GM20000 (cell line): ENCODE measurements at regions not wholly inside any gene's neighbourhood (a gene's known extent, or its start where the extent isn't known, plus 50 kb on each side); places are given as distances from the start of the nearest gene placed in this dataset.

ENCODE experiments used
- DNase-seq: peaks from one replicate; pipeline ENCODE4 v3.0.0; 2012; ENCODE audit warnings: low spot score
- TF ChIP-seq, protein P1 (sequence below): IDR thresholded peaks from 2 replicates; pipeline ENCODE4 v1.5.1; 2012; ENCODE audit warnings: mild to moderate bottlenecking, control low read depth; ENCODE audit errors: extremely low read depth, missing control alignments

DNA sequence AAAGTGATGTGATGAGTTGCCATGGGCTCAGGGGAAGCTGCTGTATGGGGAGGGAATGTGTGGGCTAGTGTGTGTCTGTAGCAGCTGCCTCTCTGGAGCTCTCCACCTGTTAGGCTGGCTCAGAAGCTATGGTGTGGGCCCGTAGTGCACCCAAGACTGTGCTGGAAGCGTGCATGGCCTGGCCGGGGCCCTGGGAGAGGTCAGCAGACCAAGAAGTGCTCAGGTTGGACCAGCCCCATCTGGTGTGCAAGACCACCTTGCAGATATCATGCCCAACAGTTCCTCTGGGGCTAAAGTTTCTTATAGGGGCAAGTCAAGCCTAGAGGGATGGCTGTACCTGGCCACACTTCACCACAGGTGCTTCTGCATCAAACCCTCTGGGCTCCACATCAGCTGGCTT, 274.4 kb upstream of the CCDC179 start:
- TF ChIP-seq, protein P1, sequence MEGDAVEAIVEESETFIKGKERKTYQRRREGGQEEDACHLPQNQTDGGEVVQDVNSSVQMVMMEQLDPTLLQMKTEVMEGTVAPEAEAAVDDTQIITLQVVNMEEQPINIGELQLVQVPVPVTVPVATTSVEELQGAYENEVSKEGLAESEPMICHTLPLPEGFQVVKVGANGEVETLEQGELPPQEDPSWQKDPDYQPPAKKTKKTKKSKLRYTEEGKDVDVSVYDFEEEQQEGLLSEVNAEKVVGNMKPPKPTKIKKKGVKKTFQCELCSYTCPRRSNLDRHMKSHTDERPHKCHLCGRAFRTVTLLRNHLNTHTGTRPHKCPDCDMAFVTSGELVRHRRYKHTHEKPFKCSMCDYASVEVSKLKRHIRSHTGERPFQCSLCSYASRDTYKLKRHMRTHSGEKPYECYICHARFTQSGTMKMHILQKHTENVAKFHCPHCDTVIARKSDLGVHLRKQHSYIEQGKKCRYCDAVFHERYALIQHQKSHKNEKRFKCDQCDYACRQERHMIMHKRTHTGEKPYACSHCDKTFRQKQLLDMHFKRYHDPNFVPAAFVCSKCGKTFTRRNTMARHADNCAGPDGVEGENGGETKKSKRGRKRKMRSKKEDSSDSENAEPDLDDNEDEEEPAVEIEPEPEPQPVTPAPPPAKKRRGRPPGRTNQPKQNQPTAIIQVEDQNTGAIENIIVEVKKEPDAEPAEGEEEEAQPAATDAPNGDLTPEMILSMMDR = no peak
- no peak for DNase-seq

DNA sequence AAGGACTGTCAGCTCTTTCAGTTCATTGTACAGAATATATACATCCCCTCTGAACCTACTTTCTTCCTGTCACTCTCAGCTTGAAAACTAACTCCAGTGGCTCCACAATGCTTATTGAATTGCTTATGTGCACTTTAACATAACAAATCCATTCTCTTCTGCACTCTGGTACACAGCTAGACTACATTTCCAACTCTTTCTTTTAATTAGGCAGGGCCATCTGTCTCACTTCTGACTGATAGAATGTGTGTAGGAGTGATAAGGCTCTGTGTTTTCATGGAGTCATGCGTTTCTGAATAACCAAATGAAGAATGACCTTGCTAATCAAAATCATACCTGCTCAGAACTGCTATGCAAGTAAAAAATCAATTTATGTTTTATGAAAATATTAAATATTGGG, 278.5 kb upstream of the CCDC179 start:
- TF ChIP-seq, protein P1 = no peak
- DNase-seq = no peak

DNA sequence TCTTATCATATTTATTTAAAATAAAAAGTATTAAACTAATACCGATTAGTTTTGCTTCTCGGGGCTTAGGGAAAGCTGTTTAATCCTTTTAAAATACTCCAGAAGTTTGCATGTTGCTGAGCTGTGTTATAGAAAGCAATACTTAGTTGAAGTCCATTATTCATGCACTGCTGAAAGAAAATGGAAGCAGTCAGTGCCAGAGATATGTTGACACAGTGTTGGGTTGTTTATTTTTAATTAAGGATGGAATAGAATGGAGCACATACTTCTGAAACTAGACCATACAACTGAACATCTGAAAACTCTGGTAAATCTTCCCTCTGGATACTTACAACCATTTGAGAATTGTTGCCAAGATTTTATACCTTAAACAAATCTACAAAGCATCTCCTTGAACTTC, 282.7 kb upstream of the CCDC179 start:
- no peak for DNase-seq
- TF ChIP-seq, protein P1 = no peak

DNA sequence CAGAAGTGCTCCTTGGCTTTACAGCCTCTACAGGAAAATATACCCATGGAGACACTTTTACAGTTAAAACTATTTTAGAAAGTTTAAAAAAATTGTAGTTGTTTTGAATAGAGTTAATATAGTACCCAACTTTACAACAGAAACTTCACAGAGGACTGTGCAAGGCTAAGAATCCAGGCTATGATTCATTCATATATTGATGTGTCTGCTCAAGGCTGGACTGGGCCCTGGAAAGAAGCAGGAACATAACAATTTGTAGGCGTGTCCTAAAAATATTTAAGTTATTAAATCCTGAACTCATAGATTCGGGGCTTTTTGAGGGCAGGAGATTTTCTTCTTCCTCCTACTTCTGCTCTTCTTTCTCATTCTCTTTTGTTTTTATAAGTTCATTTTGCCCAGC, 291.5 kb upstream of the CCDC179 start:
- DNase-seq = no peak
- TF ChIP-seq, protein P1 = no peak

DNA sequence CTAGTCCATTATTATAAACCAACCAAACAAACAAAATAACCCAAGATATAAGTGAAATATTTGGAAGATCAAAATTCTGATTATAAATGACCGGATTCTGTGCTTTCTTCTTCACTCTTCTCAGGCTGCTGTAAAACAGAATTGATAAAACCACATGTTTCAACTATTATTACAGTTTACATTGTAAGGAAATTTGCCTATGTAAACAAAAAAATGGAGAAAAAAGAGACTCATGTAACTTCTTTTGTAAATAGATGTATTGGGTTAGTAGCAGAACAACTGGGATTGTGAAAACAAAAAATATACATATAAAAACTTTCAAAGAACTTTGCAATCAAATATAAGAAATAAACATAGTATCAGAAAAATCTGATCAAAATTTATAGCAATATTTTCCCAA, 295.2 kb upstream of the CCDC179 start:
- TF ChIP-seq, protein P1 = no peak
- no peak for DNase-seq

DNA sequence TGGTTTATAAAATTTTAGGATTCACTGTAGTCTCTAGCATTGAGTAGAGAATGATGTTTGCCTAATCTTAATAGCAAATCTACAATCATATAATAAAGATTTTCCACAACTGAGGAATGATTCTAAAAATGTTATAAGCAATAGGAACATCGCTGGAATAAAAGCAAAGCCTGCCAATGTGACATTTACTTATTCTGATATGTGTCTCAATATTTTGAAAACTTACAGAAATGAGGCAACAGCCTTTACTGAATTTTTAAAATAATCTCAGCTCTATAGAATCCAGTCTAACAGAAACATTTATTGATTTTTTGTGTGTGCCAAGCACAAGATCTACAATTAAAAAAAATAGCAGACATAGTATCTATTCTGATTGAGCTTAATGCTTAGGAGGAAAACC, 303.7 kb upstream of the CCDC179 start:
- no peak for DNase-seq
- TF ChIP-seq, protein P1 = no peak

DNA sequence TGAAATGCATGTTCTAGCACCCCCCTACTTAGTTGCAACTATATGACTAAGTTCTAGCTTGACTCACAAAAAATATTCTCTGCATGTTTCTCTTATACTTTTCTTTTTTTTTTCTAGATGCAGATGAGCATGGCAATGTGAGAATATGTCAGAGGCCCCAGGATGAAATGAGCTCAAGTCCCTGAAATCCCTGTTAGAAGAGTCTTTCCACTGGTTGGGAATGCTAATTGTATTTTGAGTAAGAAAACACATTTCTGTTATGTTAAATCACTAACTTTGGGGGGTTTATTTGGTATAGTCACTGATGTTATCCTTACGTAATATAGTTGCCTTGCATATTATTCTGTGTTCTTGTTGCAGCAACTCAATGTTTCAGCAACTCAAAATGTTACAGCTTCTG, 306.1 kb upstream of the CCDC179 start:
- TF ChIP-seq, protein P1 = no peak
- DNase-seq = no peak

DNA sequence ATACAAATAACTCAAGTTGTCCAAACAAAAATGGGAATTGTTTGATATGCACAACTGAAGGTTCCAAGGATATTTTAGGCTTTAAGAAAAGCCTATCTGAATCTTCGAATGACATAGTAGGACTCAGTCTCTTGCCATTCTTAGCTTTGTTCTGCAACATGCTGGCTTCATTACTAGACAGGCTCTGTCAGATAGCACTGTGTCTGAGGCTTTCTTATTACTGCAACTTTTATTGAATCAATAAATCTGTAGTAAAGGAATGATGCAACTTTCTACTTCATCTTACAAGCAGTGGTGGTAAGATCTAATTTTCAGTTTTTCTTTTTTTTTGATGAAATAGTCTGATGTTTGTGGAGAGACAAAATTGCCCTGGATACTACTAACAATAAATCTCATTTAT, 319.3 kb upstream of the CCDC179 start:
- TF ChIP-seq, protein P1 = no peak
- DNase-seq = no peak
